CD14-positive monocyte (primary cell): ENCODE measurements at regions not wholly inside any gene's neighbourhood (a gene's known extent, or its start where the extent isn't known, plus 50 kb on each side); places are given as distances from the start of the nearest gene placed in this dataset.

ENCODE experiments used
- DNase-seq, 3 donors: peaks; one replicate each; pipeline ENCODE4 v3.0.0-alpha.2; 2011 to 2022
- H2AFZ ChIP-seq: 2 replicates; pipeline ENCODE4 v1.6.0; 2012; ENCODE audit warnings: mild to moderate bottlenecking, low read depth, low read length, inconsistent platforms; ENCODE audit not compliant: insufficient read depth, poor library complexity, severe bottlenecking
- H3K27ac ChIP-seq, 2 donors: 1 replicate in 1 of 2; 2 replicates in 1 of 2; pipeline ENCODE4 v1.5.1; 2012 to 2013; ENCODE audit warnings: low read length in 2 of 2, control low read depth in 1 of 2, inconsistent platforms in 1 of 2, low read depth in 1 of 2, mild to moderate bottlenecking in 1 of 2
- H3K27me3 ChIP-seq, 2 donors: one replicate each; pipeline versions ENCODE4 v1.6.0 to v1.6.1; 2011 to 2013; ENCODE audit warnings: low read length in 2 of 2; ENCODE audit not compliant: control insufficient read depth in 2 of 2, insufficient read depth in 2 of 2
- H3K36me3 ChIP-seq, 2 donors: replicated peaks in 1 of 2; 1 replicate in 1 of 2; 2 replicates in 1 of 2; pipeline versions ENCODE4 v1.5.1 to v1.6.1; 2012 to 2013; ENCODE audit warnings: low read length in 2 of 2, control low read depth in 1 of 2, inconsistent platforms in 1 of 2, mild to moderate bottlenecking in 1 of 2; ENCODE audit not compliant: insufficient read depth in 2 of 2, control insufficient read depth in 1 of 2
- H3K4me1 ChIP-seq, 2 donors: 1 replicate in 1 of 2; 2 replicates in 1 of 2; pipeline versions ENCODE4 v1.5.1 to v1.6.1; 2012 to 2013; ENCODE audit warnings: low read length in 2 of 2, control low read depth in 1 of 2, inconsistent platforms in 1 of 2, mild to moderate bottlenecking in 1 of 2, moderate library complexity in 1 of 2; ENCODE audit not compliant: insufficient read depth in 2 of 2, control insufficient read depth in 1 of 2
- H3K4me2 ChIP-seq: replicated peaks from 2 replicates; pipeline ENCODE3; 2012; ENCODE audit warnings: low read length, moderate library complexity, mild to moderate bottlenecking; ENCODE audit not compliant: poor library complexity, severe bottlenecking; ENCODE audit errors: extremely low read depth
- H3K4me3 ChIP-seq, 3 experiments: fragments of 200-600 bp in 1 of 3; sonication (generic) in 1 of 3; replicated peaks in 1 of 3; 1 replicate in 2 of 3; 2 replicates in 1 of 3; pipeline ENCODE4 v1.5.1; 2011 to 2013; ENCODE audit warnings: low read length in 3 of 3, mild to moderate bottlenecking in 3 of 3, control low read depth in 2 of 3, low read depth in 2 of 3, inconsistent platforms in 1 of 3, moderate library complexity in 1 of 3
- H3K79me2 ChIP-seq: 2 replicates; pipeline ENCODE4 v1.6.0; 2012; ENCODE audit warnings: mild to moderate bottlenecking, control low read depth, inconsistent platforms, low read length, moderate library complexity; ENCODE audit not compliant: insufficient read depth
- H3K9ac ChIP-seq: 2 replicates; pipeline ENCODE4 v1.6.0; 2017; ENCODE audit warnings: low read length, mild to moderate bottlenecking; ENCODE audit not compliant: insufficient read depth, poor library complexity, severe bottlenecking
- H3K9me3 ChIP-seq, 2 donors: replicated peaks in 1 of 2; 1 replicate in 1 of 2; 2 replicates in 1 of 2; pipeline versions ENCODE4 v1.5.1 to v1.6.1; 2012 to 2013; ENCODE audit warnings: low read length in 2 of 2, control low read depth in 1 of 2; ENCODE audit not compliant: control insufficient read depth in 1 of 2, insufficient read depth in 1 of 2
- H4K20me1 ChIP-seq: 2 replicates; pipeline ENCODE4 v1.6.0; 2012; ENCODE audit warnings: mild to moderate bottlenecking, low read length, control low read depth, moderate library complexity; ENCODE audit not compliant: insufficient read depth
- H3K27ac Mint-ChIP-seq, 7 donors: one replicate each; pipeline ENCODE4 v1.8.0; 2020; ENCODE audit warnings: mild to moderate bottlenecking in 7 of 7, mixed read lengths in 7 of 7, moderate library complexity in 6 of 7, inconsistent platforms in 2 of 7
- H3K27me3 Mint-ChIP-seq, 3 donors: one replicate each; pipeline ENCODE4 v1.8.0; 2021 to 2022; ENCODE audit warnings: low read depth in 3 of 3, mild to moderate bottlenecking in 3 of 3, mixed read lengths in 3 of 3, moderate library complexity in 3 of 3, inconsistent platforms in 1 of 3
- H3K36me3 Mint-ChIP-seq, 2 donors: one replicate each; pipeline ENCODE4 v1.8.0; 2020; ENCODE audit warnings: mixed read lengths in 2 of 2, inconsistent platforms in 1 of 2, mild to moderate bottlenecking in 1 of 2
- H3K4me1 Mint-ChIP-seq: one replicate; pipeline ENCODE4 v1.8.0; 2020; ENCODE audit warnings: mild to moderate bottlenecking, mixed read lengths
- H3K4me3 Mint-ChIP-seq, 2 donors: one replicate each; pipeline ENCODE4 v1.8.0; 2020; ENCODE audit warnings: mild to moderate bottlenecking in 2 of 2, mixed read lengths in 2 of 2, moderate library complexity in 1 of 2
- H3K9me3 Mint-ChIP-seq, 7 donors: one replicate each; pipeline ENCODE4 v1.8.0; 2020 to 2022; ENCODE audit warnings: mixed read lengths in 7 of 7, mild to moderate bottlenecking in 6 of 7, moderate library complexity in 6 of 7, inconsistent platforms in 2 of 7
- WGBS: methylation state at CpG from one replicate; pipeline ENCODE4 v1.1.5; 2013; ENCODE audit warnings: missing lambda C conversion rate; ENCODE audit not compliant: insufficient coverage; 5-methylcytosine and 5-hydroxymethylcytosine counted together
- intact Hi-C, 2 donors: fragments of 100-400 bp; cut with micrococcal nuclease; formaldehyde crosslinking; loops; one replicate each; pipeline versions ENCODE4 v1.15.0 to v1.15.1; 2023
- TF ChIP-seq, protein P1 (sequence below): fragments of 200-600 bp; IDR thresholded peaks from one replicate; pipeline ENCODE4 v1.8.0; 2022; ENCODE audit warnings: antibody characterized with exemption, mild to moderate bottlenecking

GRCh38 chr6:156418253-156418652, 358.9 kb upstream of the ARID1B start:
- Mint-ChIP-seq H3K4me1 (no peaks in the 10 kb centered on the region), H3K27ac (no peak overlapping the region), H3K27me3 (peaks cover 0 to 2% (median 1%) of the 10 kb centered on the region in 3 donors), H3K4me3 (no peak overlapping the region), H3K9me3 (peaks cover 7 to 15% (median 12%) of the 10 kb centered on the region in 7 donors), H3K36me3 (no peaks in the 10 kb centered on the region)
- no peaks in the 10 kb centered on the region for H4K20me1 ChIP-seq
- no peak for DNase-seq
- H3K36me3 ChIP-seq = no peaks in the 10 kb centered on the region
- H3K4me2 ChIP-seq = no peak overlapping the region
- H3K9ac ChIP-seq = no peak overlapping the region
- TF ChIP-seq, protein P1, sequence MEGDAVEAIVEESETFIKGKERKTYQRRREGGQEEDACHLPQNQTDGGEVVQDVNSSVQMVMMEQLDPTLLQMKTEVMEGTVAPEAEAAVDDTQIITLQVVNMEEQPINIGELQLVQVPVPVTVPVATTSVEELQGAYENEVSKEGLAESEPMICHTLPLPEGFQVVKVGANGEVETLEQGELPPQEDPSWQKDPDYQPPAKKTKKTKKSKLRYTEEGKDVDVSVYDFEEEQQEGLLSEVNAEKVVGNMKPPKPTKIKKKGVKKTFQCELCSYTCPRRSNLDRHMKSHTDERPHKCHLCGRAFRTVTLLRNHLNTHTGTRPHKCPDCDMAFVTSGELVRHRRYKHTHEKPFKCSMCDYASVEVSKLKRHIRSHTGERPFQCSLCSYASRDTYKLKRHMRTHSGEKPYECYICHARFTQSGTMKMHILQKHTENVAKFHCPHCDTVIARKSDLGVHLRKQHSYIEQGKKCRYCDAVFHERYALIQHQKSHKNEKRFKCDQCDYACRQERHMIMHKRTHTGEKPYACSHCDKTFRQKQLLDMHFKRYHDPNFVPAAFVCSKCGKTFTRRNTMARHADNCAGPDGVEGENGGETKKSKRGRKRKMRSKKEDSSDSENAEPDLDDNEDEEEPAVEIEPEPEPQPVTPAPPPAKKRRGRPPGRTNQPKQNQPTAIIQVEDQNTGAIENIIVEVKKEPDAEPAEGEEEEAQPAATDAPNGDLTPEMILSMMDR = no peak
- intact Hi-C loops = no loop called here
- H2AFZ ChIP-seq = no peak overlapping the region
- no peaks in the 10 kb centered on the region for H3K79me2 ChIP-seq
- WGBS = no CpG with 5 or more reads among the region's 1 CpG
- no peak overlapping the region for H3K27ac ChIP-seq
- peaks cover 0 to 9% of the 10 kb centered on the region in 2 donors for H3K9me3 ChIP-seq
- H3K27me3 ChIP-seq = no peaks in the 10 kb centered on the region
- H3K4me3 ChIP-seq = no peak overlapping the region
- H3K4me1 ChIP-seq = no peaks in the 10 kb centered on the region

- intact Hi-C loops = no loop called here
- no peak overlapping the region for H3K4me2 ChIP-seq
- H3K27me3 ChIP-seq = no peaks in the 10 kb centered on the region
- H3K9me3 ChIP-seq = peaks cover 0 to 4% of the 10 kb centered on the region in 2 donors
- no peak overlapping the region for H3K4me3 Mint-ChIP-seq
- no peaks in the 10 kb centered on the region for H3K4me1 ChIP-seq
- no peak overlapping the region for H3K27ac ChIP-seq
- WGBS = 100% methylated on average over 1 of the region's 1 CpG
- no peak overlapping the region for H2AFZ ChIP-seq
- H3K36me3 ChIP-seq = no peaks in the 10 kb centered on the region
- no peak overlapping the region for H3K4me3 ChIP-seq
- no peaks in the 10 kb centered on the region for H4K20me1 ChIP-seq
- H3K27me3 Mint-ChIP-seq = peaks cover 0 to 3% (median 0%) of the 10 kb centered on the region in 3 donors
- no peaks in the 10 kb centered on the region for H3K36me3 Mint-ChIP-seq
- H3K9me3 Mint-ChIP-seq = peaks cover 2 to 11% (median 4%) of the 10 kb centered on the region in 7 donors
- H3K27ac Mint-ChIP-seq = peak overlapping the region in 1 of 7 donors; percentile 50
- no peaks in the 10 kb centered on the region for H3K79me2 ChIP-seq
- TF ChIP-seq, protein P1 = no peak
- H3K4me1 Mint-ChIP-seq = no peaks in the 10 kb centered on the region
- no peak for DNase-seq
- H3K9ac ChIP-seq = no peak overlapping the region
Observed at GRCh38 chr6:156416391-156416790, 360.8 kb upstream of the ARID1B start.
